A673 (cell line): ENCODE measurements at regions not wholly inside any gene's neighbourhood (a gene's known extent, or its start where the extent isn't known, plus 50 kb on each side); places are given as distances from the start of the nearest gene placed in this dataset.

Experiments
- BruUV-seq: library from RNA; stranded (reverse); fragments of 400-500 nt; replicated peaks from 2 replicates; lab custom pipeline; 2021; lab: Mats Ljungman, UMichigan
- CTCF ChIA-PET: fragments of 300-600 bp; sonication (Branson Sonifier 250); formaldehyde crosslinking; loops from one replicate; lab custom pipeline; 2022; ENCODE audit warnings: antibody characterized with exemption; lab: Charles Lee
- POLR2A ChIA-PET: fragments of 300-600 bp; sonication (Branson Sonifier 250); formaldehyde crosslinking; loops from one replicate; lab custom pipeline; 2022; ENCODE audit warnings: antibody characterized with exemption; ENCODE audit not compliant: low non-redundant PET; lab: Charles Lee
- DNase-seq: peaks from one replicate; pipeline ENCODE4 v3.0.0-alpha.2; 2015; ENCODE audit warnings: low spot score
- H3K27ac ChIP-seq: fragments of 200-600 bp; sonication (generic); 2 replicates; pipeline ENCODE4 v1.5.1; 2016; ENCODE audit warnings: mixed run types, low read depth, mild to moderate bottlenecking, mixed read lengths, antibody characterized with exemption, low read length; ENCODE audit not compliant: poor library complexity, severe bottlenecking
- H3K27me3 ChIP-seq: fragments of 200-600 bp; sonication (generic); replicated peaks from 2 replicates; pipeline ENCODE4 v1.6.1; 2017; ENCODE audit warnings: mixed run types, low read depth, mild to moderate bottlenecking, mixed read lengths, antibody characterized with exemption, low read length; ENCODE audit not compliant: insufficient read depth, poor library complexity
- H3K36me3 ChIP-seq: fragments of 200-600 bp; sonication (generic); 2 replicates; pipeline ENCODE4 v1.6.1; 2016; ENCODE audit warnings: mixed run types, mild to moderate bottlenecking, mixed read lengths, antibody characterized with exemption, low read length; ENCODE audit not compliant: insufficient read depth, poor library complexity, severe bottlenecking
- H3K4me1 ChIP-seq: fragments of 200-600 bp; sonication (generic); 2 replicates; pipeline ENCODE4 v1.6.1; 2017; ENCODE audit warnings: mixed run types, mild to moderate bottlenecking, mixed read lengths, antibody characterized with exemption, low read length; ENCODE audit not compliant: insufficient read depth, poor library complexity, severe bottlenecking
- H3K4me3 ChIP-seq: fragments of 200-600 bp; sonication (generic); 2 replicates; pipeline ENCODE4 v1.5.1; 2016; ENCODE audit warnings: low read depth, mixed run types, mild to moderate bottlenecking, mixed read lengths, low read length; ENCODE audit not compliant: poor library complexity, severe bottlenecking
- H3K9me3 ChIP-seq: fragments of 200-600 bp; sonication (generic); 2 replicates; pipeline ENCODE4 v1.6.1; 2016; ENCODE audit warnings: mixed run types, low read depth, mild to moderate bottlenecking, mixed read lengths, antibody characterized with exemption, low read length; ENCODE audit not compliant: poor library complexity, severe bottlenecking
- EZH2 ChIP-seq: fragments of 200-600 bp; sonication (generic); IDR thresholded peaks from 2 replicates; pipeline ENCODE4 v1.6.1; 2017; ENCODE audit warnings: borderline replicate concordance, low read depth, mild to moderate bottlenecking, mixed read lengths, antibody characterized with exemption, low read length; ENCODE audit not compliant: poor library complexity, severe bottlenecking
- intact Hi-C: fragments of 100-400 bp; cut with micrococcal nuclease; formaldehyde crosslinking; loops from one replicate; pipeline ENCODE4 v1.10.0; 2022; ENCODE audit not compliant: unreplicated experiment
- TF ChIP-seq, protein P1 (sequence below): fragments of 300-800, 200-600 bp; sonication (generic); conservative IDR thresholded peaks from 2 replicates; pipeline ENCODE4 v1.5.1; 2017; ENCODE audit warnings: low read depth, mild to moderate bottlenecking, antibody characterized with exemption, low read length, moderate library complexity, mixed read lengths

DNA sequence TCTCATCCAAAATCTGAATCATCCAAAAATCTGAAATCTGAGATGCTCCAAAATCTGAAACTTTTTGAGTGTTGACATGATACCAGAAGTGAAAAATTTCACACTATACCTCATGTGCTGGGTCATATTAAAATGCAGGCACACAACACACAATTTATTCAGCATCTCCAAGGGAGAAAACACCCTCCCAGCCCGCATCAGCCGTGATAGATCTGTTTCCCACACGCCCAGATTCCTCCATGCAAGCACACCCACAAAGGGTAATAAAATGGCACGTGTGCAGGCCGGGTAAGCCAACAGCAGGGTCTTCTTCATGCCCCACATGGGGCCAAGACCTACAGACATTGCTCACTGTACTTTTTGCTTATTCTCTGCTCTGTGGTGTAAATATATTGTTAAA lies 173.1 kb upstream of the FERD3L start:
- DNase-seq, result no peak
- CTCF ChIA-PET, result no interaction called here
- H3K4me3 ChIP-seq, result no peak overlapping the region
- no TSS peak for BruUV-seq
- intact Hi-C loops, result no loop called here
- H3K27ac ChIP-seq, result no peak overlapping the region
- no peaks in the 10 kb centered on the region for H3K4me1 ChIP-seq
- H3K27me3 ChIP-seq, result peaks cover 5% of the 10 kb centered on the region
- POLR2A ChIA-PET, result no interaction called here
- H3K36me3 ChIP-seq, result no peaks in the 10 kb centered on the region
- no peaks in the 10 kb centered on the region for H3K9me3 ChIP-seq
- TF ChIP-seq, protein P1, sequence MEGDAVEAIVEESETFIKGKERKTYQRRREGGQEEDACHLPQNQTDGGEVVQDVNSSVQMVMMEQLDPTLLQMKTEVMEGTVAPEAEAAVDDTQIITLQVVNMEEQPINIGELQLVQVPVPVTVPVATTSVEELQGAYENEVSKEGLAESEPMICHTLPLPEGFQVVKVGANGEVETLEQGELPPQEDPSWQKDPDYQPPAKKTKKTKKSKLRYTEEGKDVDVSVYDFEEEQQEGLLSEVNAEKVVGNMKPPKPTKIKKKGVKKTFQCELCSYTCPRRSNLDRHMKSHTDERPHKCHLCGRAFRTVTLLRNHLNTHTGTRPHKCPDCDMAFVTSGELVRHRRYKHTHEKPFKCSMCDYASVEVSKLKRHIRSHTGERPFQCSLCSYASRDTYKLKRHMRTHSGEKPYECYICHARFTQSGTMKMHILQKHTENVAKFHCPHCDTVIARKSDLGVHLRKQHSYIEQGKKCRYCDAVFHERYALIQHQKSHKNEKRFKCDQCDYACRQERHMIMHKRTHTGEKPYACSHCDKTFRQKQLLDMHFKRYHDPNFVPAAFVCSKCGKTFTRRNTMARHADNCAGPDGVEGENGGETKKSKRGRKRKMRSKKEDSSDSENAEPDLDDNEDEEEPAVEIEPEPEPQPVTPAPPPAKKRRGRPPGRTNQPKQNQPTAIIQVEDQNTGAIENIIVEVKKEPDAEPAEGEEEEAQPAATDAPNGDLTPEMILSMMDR, result no peak
- TF ChIP-seq EZH2, result no peak

DNA sequence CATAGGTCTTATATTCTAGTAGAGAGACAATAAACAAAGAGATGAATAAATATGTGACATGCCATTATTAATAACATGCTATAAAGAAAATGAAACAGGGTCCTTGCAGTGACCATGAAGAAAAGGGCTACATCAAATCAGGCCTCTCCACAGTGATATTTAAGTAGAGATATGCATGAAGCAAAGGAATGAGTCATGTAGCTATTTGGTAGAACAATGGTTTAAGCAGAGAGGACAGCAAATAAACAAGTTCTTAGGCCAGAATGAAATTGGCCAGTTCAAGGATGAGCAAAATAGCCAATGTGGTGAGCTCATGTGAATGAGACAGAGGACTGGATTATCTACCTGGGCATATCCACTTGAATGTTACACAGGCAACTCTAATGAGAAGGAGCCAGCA lies 172.2 kb upstream of the FERD3L start:
- DNase-seq, result no peak
- Histone ChIP-seq H3K27ac (no peak overlapping the region), H3K36me3 (no peaks in the 10 kb centered on the region), H3K4me1 (no peaks in the 10 kb centered on the region), H3K9me3 (no peaks in the 10 kb centered on the region), H3K27me3 (peaks cover 5% of the 10 kb centered on the region), H3K4me3 (no peak overlapping the region)
- TF ChIP-seq, protein P1, result no peak
- no peak for TF ChIP-seq EZH2
- no TSS peak for BruUV-seq
- POLR2A ChIA-PET, result no interaction called here
- CTCF ChIA-PET, result no interaction called here
- intact Hi-C loops, result no loop called here

DNA sequence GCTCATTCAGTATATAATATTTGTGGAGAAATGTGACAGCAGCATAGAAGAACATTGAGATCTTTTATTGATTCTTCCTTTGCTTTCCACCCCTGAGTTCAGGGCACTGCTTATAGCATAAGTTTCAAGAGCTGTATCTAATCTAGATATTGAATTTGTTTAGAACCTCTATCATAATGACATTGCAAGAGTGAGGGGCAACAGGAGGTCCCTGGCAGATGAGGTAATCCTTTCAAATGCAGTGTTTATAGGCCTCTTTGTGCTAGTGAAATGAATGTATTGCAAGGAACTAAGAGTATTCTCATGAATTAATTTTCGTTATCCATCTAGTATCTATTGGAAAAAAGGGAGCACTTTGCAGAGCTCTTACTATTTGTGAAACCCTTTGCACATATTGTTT lies 167.2 kb upstream of the FERD3L start:
- ChIA-PET CTCF (no interaction called here), POLR2A (no interaction called here)
- no peaks in the 10 kb centered on the region for H3K36me3 ChIP-seq
- DNase-seq, result no peak
- H3K4me3 ChIP-seq, result no peak overlapping the region
- H3K9me3 ChIP-seq, result no peaks in the 10 kb centered on the region
- H3K4me1 ChIP-seq, result no peaks in the 10 kb centered on the region
- no peak overlapping the region for H3K27ac ChIP-seq
- intact Hi-C loops, result no loop called here
- no TSS peak for BruUV-seq
- peaks cover 5% of the 10 kb centered on the region for H3K27me3 ChIP-seq
- TF ChIP-seq, protein P1, result no peak
- no peak for TF ChIP-seq EZH2
